ENCODE measurements at regions not wholly inside any gene's neighbourhood (a gene's known extent, or its start where the extent isn't known, plus 50 kb on each side); places are given as distances from the start of the nearest gene placed in this dataset.

GRCh38 chr13:58452123-58452623, 820.6 kb downstream of the PCDH17 start:
- no peaks in the 10 kb centered on the region for H3K4me1 ChIP-seq (ENCODE audit: control insufficient read depth, insufficient read depth, low read length)
- in situ Hi-C loops (cut with MboI) = no loop called here
- H3K36me3 ChIP-seq (ENCODE audit: control insufficient read depth in 2 of 2, insufficient read depth in 2 of 2, low read length in 1 of 2) = no peaks in the 10 kb centered on the region
- ATAC-seq = no peak
- no peak for DNase-seq (ENCODE audit: low read depth, low spot score)
- SMC1A ChIA-PET (ENCODE audit: uncharacterized antibody, unreplicated experiment) = interaction anchor here (0.7 to 1.0 kb wide), 2 partner anchors 16 to 142 kb away, joined by 3 read pairs; no protein-coding TSS in a partner anchor
- no peaks in the 10 kb centered on the region for H3K79me2 ChIP-seq (ENCODE audit: control insufficient read depth, insufficient read depth, low read length)
- H3K4me3 ChIP-seq = no peak overlapping the region
- H2AFZ ChIP-seq (ENCODE audit: control insufficient read depth, low read depth, low read length) = no peak overlapping the region
- H3K9ac ChIP-seq (ENCODE audit: control insufficient read depth, insufficient read depth, low read length) = no peak overlapping the region
- intact Hi-C loops (cut with micrococcal nuclease; ENCODE audit: unreplicated experiment) = no loop called here
- BruUV-seq (replicated peaks) = no TSS peak
- no peaks in the 10 kb centered on the region for H4K20me1 ChIP-seq (ENCODE audit: control insufficient read depth, insufficient read depth)
- H3K27me3 ChIP-seq (replicated peaks in 1 of 2; ENCODE audit: control insufficient read depth in 2 of 2, insufficient read depth in 2 of 2, low read length in 1 of 2) = no peaks in the 10 kb centered on the region
- RAD21 ChIA-PET (ENCODE audit: unreplicated experiment) = no interaction called here
- no peaks in the 10 kb centered on the region for H3K9me3 ChIP-seq (replicated peaks; ENCODE audit: control insufficient read depth, insufficient read depth, low read length)
- CTCF ChIA-PET = no interaction called here
- H3K4me2 ChIP-seq (ENCODE audit: control insufficient read depth, insufficient read depth) = no peak overlapping the region
- TF ChIP-seq TCF12 (IDR thresholded peaks at IDR 0.05; ENCODE audit: low read depth, low read length) (no peak), TAF1 (IDR thresholded peaks at IDR 0.05; ENCODE audit: borderline replicate concordance, low read depth, low read length) (no peak), ZSCAN29 (IDR thresholded peaks at IDR 0.05) (no peak), BRCA1 (IDR thresholded peaks at IDR 0.05; ENCODE audit: low read depth, low read length) (no peak), KDM1A (IDR thresholded peaks at IDR 0.05; ENCODE audit: borderline replicate concordance) (no peak), ZBTB33 (IDR thresholded peaks at IDR 0.05) (no peak), YBX1 (IDR thresholded peaks at IDR 0.05) (no peak)
- H3K27ac ChIP-seq (ENCODE audit: control insufficient read depth, insufficient read depth) = no peak overlapping the region
- no peak for FAIRE-seq
- POLR2A ChIA-PET = no interaction called here
- 0% methylated on average over 3 of the region's 3 CpGs for WGBS (ENCODE audit: insufficient coverage, insufficient replicate concordance, low lambda C conversion rate, missing lambda C conversion rate)

- RAD21 ChIA-PET (ENCODE audit: unreplicated experiment) = no interaction called here
These were observed 823.5 kb downstream of the PCDH17 start for GRCh38 chr13:58455094-58455493.

More at GRCh38 chr13:58455094-58455493, 823.5 kb downstream of the PCDH17 start:
- CTCF ChIA-PET = no interaction called here
- no peak overlapping the region for H3K9ac ChIP-seq (ENCODE audit: control insufficient read depth, insufficient read depth, low read length)
- H3K4me2 ChIP-seq (ENCODE audit: control insufficient read depth, insufficient read depth) = no peak overlapping the region
- SMC1A ChIA-PET (ENCODE audit: uncharacterized antibody, unreplicated experiment) = no interaction called here
- H3K27me3 ChIP-seq (replicated peaks in 1 of 2; ENCODE audit: control insufficient read depth in 2 of 2, insufficient read depth in 2 of 2, low read length in 1 of 2) = no peaks in the 10 kb centered on the region
- in situ Hi-C loops (cut with MboI) (no loop called here), intact Hi-C loops (cut with micrococcal nuclease; ENCODE audit: unreplicated experiment) (no loop called here)
- no peak overlapping the region for H3K27ac ChIP-seq (ENCODE audit: control insufficient read depth, insufficient read depth)
- H2AFZ ChIP-seq (ENCODE audit: control insufficient read depth, low read depth, low read length) = no peak overlapping the region
- no peak overlapping the region for H3K4me3 ChIP-seq
- H3K79me2 ChIP-seq (ENCODE audit: control insufficient read depth, insufficient read depth, low read length) = no peaks in the 10 kb centered on the region
- ATAC-seq (no peak), DNase-seq (ENCODE audit: low read depth, low spot score) (no peak), FAIRE-seq (no peak)
- no TSS peak for BruUV-seq (replicated peaks)
- POLR2A ChIA-PET = no interaction called here
- H3K36me3 ChIP-seq (ENCODE audit: control insufficient read depth in 2 of 2, insufficient read depth in 2 of 2, low read length in 1 of 2) = no peaks in the 10 kb centered on the region
- TF ChIP-seq TBL1XR1 (IDR thresholded peaks at IDR 0.05; ENCODE audit: low read depth, low read length) = no peak
- H3K4me1 ChIP-seq (ENCODE audit: control insufficient read depth, insufficient read depth, low read length) = no peaks in the 10 kb centered on the region
- H3K9me3 ChIP-seq (replicated peaks; ENCODE audit: control insufficient read depth, insufficient read depth, low read length) = no peaks in the 10 kb centered on the region
- H4K20me1 ChIP-seq (ENCODE audit: control insufficient read depth, insufficient read depth) = no peaks in the 10 kb centered on the region
